Trophoblast cell (in vitro differentiated cells and primary cell): ENCODE measurements at regions not wholly inside any gene's neighbourhood (a gene's known extent, or its start where the extent isn't known, plus 50 kb on each side); places are given as distances from the start of the nearest gene placed in this dataset.

Experiments
- DNase-seq, 2 donors: peaks; one replicate each; pipeline ENCODE4 v3.0.0-alpha.2; 2016
- H2AFZ ChIP-seq: 2 replicates; pipeline ENCODE4 v1.6.1; 2013; ENCODE audit warnings: low read length, moderate library complexity, mild to moderate bottlenecking; ENCODE audit not compliant: insufficient read depth, poor library complexity
- H2AK5ac ChIP-seq: 2 replicates; pipeline ENCODE4 v1.6.1; 2013; ENCODE audit warnings: mild to moderate bottlenecking, low read length
- H2BK120ac ChIP-seq: 2 replicates; pipeline ENCODE4 v1.6.1; 2013; ENCODE audit warnings: low read length, mild to moderate bottlenecking, moderate library complexity; ENCODE audit not compliant: insufficient read depth, poor library complexity
- H2BK12ac ChIP-seq: 2 replicates; pipeline ENCODE4 v1.6.1; 2013; ENCODE audit warnings: mild to moderate bottlenecking, low read length, moderate library complexity
- H2BK5ac ChIP-seq: 2 replicates; pipeline ENCODE4 v1.6.1; 2013; ENCODE audit warnings: low read length, low read depth, moderate library complexity, mild to moderate bottlenecking; ENCODE audit not compliant: poor library complexity
- H3K14ac ChIP-seq: 2 replicates; pipeline ENCODE4 v1.6.1; 2013; ENCODE audit warnings: mild to moderate bottlenecking, low read length
- H3K18ac ChIP-seq: 2 replicates; pipeline ENCODE4 v1.6.1; 2013; ENCODE audit warnings: mild to moderate bottlenecking, low read length
- H3K23ac ChIP-seq: 2 replicates; pipeline ENCODE4 v1.6.1; 2013; ENCODE audit warnings: low read length
- H3K27ac ChIP-seq: 2 replicates; pipeline ENCODE4 v1.5.1; 2013; ENCODE audit warnings: low read depth, mild to moderate bottlenecking, inconsistent platforms, low read length, moderate library complexity
- H3K27me3 ChIP-seq: 2 replicates; pipeline ENCODE4 v1.6.1; 2013; ENCODE audit warnings: inconsistent platforms, mild to moderate bottlenecking, low read length, moderate library complexity; ENCODE audit not compliant: insufficient read depth
- H3K36me3 ChIP-seq, 2 experiments: 1 replicate in 1 of 2; 2 replicates in 1 of 2; pipeline ENCODE4 v1.6.1; 2013; ENCODE audit warnings: low read length in 2 of 2, mild to moderate bottlenecking in 2 of 2, moderate library complexity in 1 of 2; ENCODE audit not compliant: insufficient read depth in 2 of 2, control insufficient read depth in 1 of 2
- H3K4ac ChIP-seq: 2 replicates; pipeline ENCODE4 v1.6.1; 2013; ENCODE audit warnings: low read depth, mild to moderate bottlenecking, low read length, moderate library complexity
- H3K4me1 ChIP-seq, 2 experiments: 1 replicate in 1 of 2; 2 replicates in 1 of 2; pipeline ENCODE4 v1.6.1; 2013; ENCODE audit warnings: low read length in 2 of 2, mild to moderate bottlenecking in 2 of 2, moderate library complexity in 1 of 2; ENCODE audit not compliant: insufficient read depth in 2 of 2, control insufficient read depth in 1 of 2
- H3K4me2 ChIP-seq: 2 replicates; pipeline ENCODE4 v1.6.1; 2013; ENCODE audit warnings: inconsistent platforms, mild to moderate bottlenecking, low read length, moderate library complexity
- H3K4me3 ChIP-seq: 2 replicates; pipeline ENCODE4 v1.5.1; 2013; ENCODE audit warnings: mild to moderate bottlenecking, low read depth, low read length, inconsistent platforms
- H3K79me1 ChIP-seq: one replicate; pipeline ENCODE4 v1.6.1; 2013; ENCODE audit warnings: low read length
- H3K79me2 ChIP-seq: 2 replicates; pipeline ENCODE4 v1.6.1; 2013; ENCODE audit warnings: low read length, mild to moderate bottlenecking; ENCODE audit not compliant: control insufficient read depth, insufficient read depth, poor library complexity
- H3K9ac ChIP-seq: 2 replicates; pipeline ENCODE4 v1.6.1; 2013; ENCODE audit warnings: mild to moderate bottlenecking, low read length
- H3K9me3 ChIP-seq: 2 replicates; pipeline ENCODE4 v1.6.1; 2013; ENCODE audit warnings: low read depth, mild to moderate bottlenecking, control low read depth, inconsistent platforms, low read length; ENCODE audit not compliant: insufficient read depth
- H4K12ac ChIP-seq: 2 replicates; pipeline ENCODE4 v1.6.1; 2013; ENCODE audit warnings: low read depth, mild to moderate bottlenecking, low read length, moderate library complexity
- H4K8ac ChIP-seq: 2 replicates; pipeline ENCODE4 v1.6.1; 2013; ENCODE audit warnings: low read depth, mild to moderate bottlenecking, low read length, moderate library complexity
- H4K91ac ChIP-seq: one replicate; pipeline ENCODE4 v1.6.1; 2013; ENCODE audit warnings: low read depth, mild to moderate bottlenecking, low read length, moderate library complexity
- WGBS: extraction: QIAGEN DNeasy Blood & Tissue Kit; methylation state at CpG from one replicate; pipeline ENCODE4 v1.1.7; 2013; ENCODE audit warnings: missing lambda C conversion rate; ENCODE audit not compliant: insufficient read length, insufficient coverage; ENCODE audit errors: extremely low coverage; 5-methylcytosine and 5-hydroxymethylcytosine counted together

DNA sequence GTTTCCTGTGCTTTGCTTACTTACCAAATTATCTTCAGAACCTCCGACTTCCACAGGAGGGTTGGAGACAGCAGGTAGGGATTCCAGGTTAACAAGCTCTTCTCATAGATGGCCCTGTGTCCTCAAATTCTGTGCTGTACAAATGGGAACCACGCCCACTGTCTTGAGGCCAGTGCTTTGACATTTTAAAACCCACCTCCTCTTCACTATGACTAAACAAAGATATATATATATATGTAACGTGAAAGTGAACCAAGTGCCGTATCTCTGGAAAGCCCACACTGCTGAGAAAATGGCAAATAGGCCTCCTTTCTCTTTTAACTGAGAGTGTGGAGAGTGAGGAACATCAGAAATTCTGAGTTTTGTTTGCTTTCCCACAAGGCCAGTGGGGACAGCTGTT is 99.6 kb downstream of the ZBTB18 start:
- no peak overlapping the region for H4K91ac ChIP-seq
- no peak overlapping the region for H2BK5ac ChIP-seq
- no peak overlapping the region for H3K4ac ChIP-seq
- DNase-seq, result no peak
- H2BK12ac ChIP-seq, result no peak overlapping the region
- no peak overlapping the region for H2AFZ ChIP-seq
- H2BK120ac ChIP-seq, result no peak overlapping the region
- no peak overlapping the region for H2AK5ac ChIP-seq
- no peak overlapping the region for H3K4me3 ChIP-seq
- H3K18ac ChIP-seq, result no peak overlapping the region
- no peak overlapping the region for H4K12ac ChIP-seq
- H3K4me2 ChIP-seq, result no peak overlapping the region
- H3K79me1 ChIP-seq, result no peaks in the 10 kb centered on the region
- no peak overlapping the region for H4K8ac ChIP-seq
- H3K14ac ChIP-seq, result no peak overlapping the region
- H3K9ac ChIP-seq, result no peak overlapping the region
- no peaks in the 10 kb centered on the region for H3K36me3 ChIP-seq
- no peak overlapping the region for H3K23ac ChIP-seq
- no CpG with 5 or more reads among the region's 4 CpGs for WGBS
- H3K27ac ChIP-seq, result no peak overlapping the region
- H3K9me3 ChIP-seq, result peaks cover 1% of the 10 kb centered on the region
- H3K27me3 ChIP-seq, result no peaks in the 10 kb centered on the region
- H3K79me2 ChIP-seq, result no peaks in the 10 kb centered on the region
- H3K4me1 ChIP-seq, result peaks cover 2 to 9% of the 10 kb centered on the region in 2 experiments

DNA sequence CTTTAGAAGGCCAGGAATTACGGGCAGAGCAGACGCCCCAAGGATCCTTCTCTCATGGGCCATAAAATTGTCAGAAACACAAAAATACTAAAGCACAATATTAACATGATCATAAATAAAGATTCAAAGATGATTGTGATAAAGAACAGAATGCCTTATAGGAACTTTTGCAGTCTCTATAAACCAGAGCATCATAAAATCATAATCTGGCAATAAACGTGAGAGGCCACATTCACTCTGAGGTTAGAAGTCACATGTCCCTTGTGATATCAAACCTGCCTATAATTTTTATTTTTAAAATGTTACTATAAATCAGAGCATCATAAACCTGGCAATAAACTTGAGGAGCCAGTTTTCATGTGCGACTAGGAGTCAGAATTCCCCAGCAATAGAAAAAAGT is 100.5 kb downstream of the ZBTB18 start:
- no CpG with 5 or more reads among the region's 4 CpGs for WGBS
- Histone ChIP-seq H4K12ac (no peak overlapping the region), H4K91ac (no peak overlapping the region), H3K23ac (no peak overlapping the region), H3K9me3 (peaks cover 1% of the 10 kb centered on the region), H3K27me3 (no peaks in the 10 kb centered on the region), H2BK120ac (no peak overlapping the region), H2BK5ac (no peak overlapping the region), H2AFZ (no peak overlapping the region), H3K9ac (no peak overlapping the region), H4K8ac (no peak overlapping the region), H3K14ac (no peak overlapping the region), H3K36me3 (no peaks in the 10 kb centered on the region), H3K79me2 (no peaks in the 10 kb centered on the region), H3K27ac (no peak overlapping the region), H3K4me2 (no peak overlapping the region), H3K4ac (no peak overlapping the region), H2AK5ac (no peak overlapping the region), H3K79me1 (no peaks in the 10 kb centered on the region), H2BK12ac (no peak overlapping the region), H3K4me3 (no peak overlapping the region), H3K4me1 (peaks cover 2 to 9% of the 10 kb centered on the region in 2 experiments), H3K18ac (no peak overlapping the region)
- DNase-seq, result no peak

DNA sequence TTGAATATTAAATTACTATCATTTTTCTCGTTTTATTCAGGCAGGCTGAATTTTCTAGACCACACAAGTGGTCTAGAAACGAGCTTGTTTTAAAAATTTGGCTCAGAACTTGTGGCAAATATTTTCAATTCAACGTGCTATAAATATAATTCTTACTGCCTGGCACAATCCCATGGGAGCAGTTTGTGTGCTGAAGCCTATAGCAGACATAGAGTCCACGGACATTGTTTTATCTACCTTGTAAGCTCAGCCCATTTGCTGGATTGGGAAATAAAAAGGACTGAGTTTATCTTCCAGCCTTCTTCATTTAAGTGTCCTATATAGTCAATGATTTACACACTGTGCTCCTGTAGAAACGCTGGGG is 103.4 kb downstream of the ZBTB18 start:
- H3K18ac ChIP-seq, result no peak overlapping the region
- H3K27ac ChIP-seq, result no peak overlapping the region
- no CpG with 5 or more reads among the region's 5 CpGs for WGBS
- no peaks in the 10 kb centered on the region for H3K27me3 ChIP-seq
- H3K23ac ChIP-seq, result no peak overlapping the region
- no peak overlapping the region for H3K14ac ChIP-seq
- H2BK120ac ChIP-seq, result no peak overlapping the region
- no peak overlapping the region for H3K4ac ChIP-seq
- no peak overlapping the region for H3K4me2 ChIP-seq
- H4K91ac ChIP-seq, result no peak overlapping the region
- H2AK5ac ChIP-seq, result no peak overlapping the region
- peaks cover 2 to 9% of the 10 kb centered on the region in 2 experiments for H3K4me1 ChIP-seq
- H2BK12ac ChIP-seq, result no peak overlapping the region
- no peak overlapping the region for H2AFZ ChIP-seq
- no peaks in the 10 kb centered on the region for H3K79me1 ChIP-seq
- no peak overlapping the region for H3K9ac ChIP-seq
- H4K8ac ChIP-seq, result no peak overlapping the region
- H3K4me3 ChIP-seq, result no peak overlapping the region
- H2BK5ac ChIP-seq, result no peak overlapping the region
- no peaks in the 10 kb centered on the region for H3K9me3 ChIP-seq
- H3K36me3 ChIP-seq, result no peaks in the 10 kb centered on the region
- no peaks in the 10 kb centered on the region for H3K79me2 ChIP-seq
- H4K12ac ChIP-seq, result no peak overlapping the region
- no peak for DNase-seq

DNA sequence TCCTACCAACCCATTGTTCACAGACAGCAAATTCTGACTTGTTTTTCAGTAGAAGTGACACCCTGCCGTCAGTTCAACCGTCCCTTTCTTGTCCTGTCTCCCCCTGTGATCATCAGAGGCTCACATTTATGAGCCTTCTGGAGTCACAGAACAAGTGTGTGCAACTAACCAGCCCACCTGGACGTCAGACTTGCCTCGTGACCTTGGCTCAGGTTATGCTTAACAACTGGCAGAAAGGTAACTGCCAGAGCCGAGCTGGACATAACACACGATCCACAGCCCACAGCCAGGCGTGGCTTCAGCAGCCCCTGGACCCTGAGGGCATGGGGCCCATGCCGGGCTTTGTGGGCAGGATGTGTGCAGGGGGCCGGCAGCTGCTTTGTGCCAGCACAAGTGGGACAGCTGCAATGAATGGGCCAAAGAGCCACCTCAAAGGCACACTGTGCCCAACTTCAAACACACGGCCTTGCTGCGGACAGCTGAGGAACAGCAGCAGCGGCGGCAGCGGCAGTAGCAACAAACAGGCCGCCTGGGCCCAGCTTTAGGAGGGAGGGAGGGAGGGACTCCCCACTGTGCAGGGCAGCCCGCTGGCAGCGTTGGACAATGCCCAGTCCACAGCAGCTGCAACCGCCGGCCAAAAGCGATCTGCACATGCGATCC is 103.9 kb downstream of the ZBTB18 start:
- Histone ChIP-seq H2BK5ac (no peak overlapping the region), H3K18ac (no peak overlapping the region), H3K4ac (no peak overlapping the region), H3K23ac (no peak overlapping the region), H3K36me3 (no peaks in the 10 kb centered on the region), H2AFZ (no peak overlapping the region), H4K91ac (no peak overlapping the region), H4K8ac (no peak overlapping the region), H3K4me1 (peaks cover 2 to 9% of the 10 kb centered on the region in 2 experiments), H3K14ac (no peak overlapping the region), H4K12ac (no peak overlapping the region), H3K27me3 (no peaks in the 10 kb centered on the region), H2AK5ac (no peak overlapping the region), H3K4me3 (no peak overlapping the region), H2BK12ac (no peak overlapping the region), H3K9me3 (no peaks in the 10 kb centered on the region), H3K27ac (no peak overlapping the region), H3K4me2 (no peak overlapping the region), H3K79me2 (no peaks in the 10 kb centered on the region), H3K9ac (no peak overlapping the region), H3K79me1 (no peaks in the 10 kb centered on the region), H2BK120ac (no peak overlapping the region)
- peak; percentile 40 to 74 for DNase-seq
- no CpG with 5 or more reads among the region's 21 CpGs for WGBS
